Choroid plexus epithelial cell (primary cell): ENCODE measurements at regions not wholly inside any gene's neighbourhood (a gene's known extent, or its start where the extent isn't known, plus 50 kb on each side); places are given as distances from the start of the nearest gene placed in this dataset.

Experiments
- DNase-seq: peaks from one replicate; pipeline ENCODE4 v3.0.0-alpha.2; 2010; ENCODE audit warnings: low read depth
- H3K4me3 ChIP-seq: 2 replicates; pipeline ENCODE4 v1.5.1; 2011; ENCODE audit warnings: low read depth, mild to moderate bottlenecking, control low read depth, low read length, moderate library complexity
- CTCF ChIP-seq: conservative IDR thresholded peaks from 2 replicates; pipeline ENCODE4 v1.5.1; 2011; ENCODE audit warnings: low read depth, mild to moderate bottlenecking, control low read depth, inconsistent platforms, low read length, moderate library complexity

DNA sequence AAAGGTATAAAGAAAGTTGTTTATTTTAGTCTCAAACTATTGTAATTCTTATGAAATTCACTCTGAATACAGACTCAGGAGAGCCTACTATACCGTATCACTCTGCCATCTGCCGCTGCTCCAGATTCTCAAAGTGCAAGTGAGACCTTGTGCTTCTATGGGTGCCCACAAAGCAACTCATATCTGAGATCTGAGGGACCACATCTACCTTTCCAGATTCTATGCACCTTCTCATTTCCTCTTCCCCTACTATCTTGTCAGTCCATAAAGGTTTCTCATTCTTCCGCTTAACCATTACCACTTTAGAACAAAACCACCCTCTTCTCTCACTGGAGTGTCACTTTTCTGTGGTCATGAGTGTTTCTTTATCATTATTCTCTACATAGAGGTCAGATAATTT, 1236.9 kb downstream of the DIAPH3 start:
- no peak overlapping the region for H3K4me3 ChIP-seq
- DNase-seq = no peak
- TF ChIP-seq CTCF = no peak

DNA sequence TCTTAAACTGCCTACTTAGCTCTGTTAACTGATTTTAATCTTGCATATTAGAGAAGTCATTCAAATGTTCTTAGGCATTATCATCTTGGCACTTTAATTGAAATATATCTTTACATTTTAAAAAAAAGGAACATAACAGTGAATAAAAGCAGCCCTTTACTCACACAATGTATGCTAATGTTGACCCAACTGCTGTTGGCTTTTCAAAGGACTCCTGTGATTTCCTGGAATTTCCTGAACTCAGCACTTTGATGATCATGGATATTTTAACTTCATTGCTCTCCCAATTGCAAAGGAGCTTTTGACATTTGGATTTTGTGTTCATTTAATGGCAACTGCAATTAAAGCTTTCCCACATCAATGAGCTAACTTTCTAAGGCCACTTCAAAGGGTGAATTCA, 1230.3 kb downstream of the DIAPH3 start:
- no peak for DNase-seq
- no peak overlapping the region for H3K4me3 ChIP-seq
- no peak for TF ChIP-seq CTCF

DNA sequence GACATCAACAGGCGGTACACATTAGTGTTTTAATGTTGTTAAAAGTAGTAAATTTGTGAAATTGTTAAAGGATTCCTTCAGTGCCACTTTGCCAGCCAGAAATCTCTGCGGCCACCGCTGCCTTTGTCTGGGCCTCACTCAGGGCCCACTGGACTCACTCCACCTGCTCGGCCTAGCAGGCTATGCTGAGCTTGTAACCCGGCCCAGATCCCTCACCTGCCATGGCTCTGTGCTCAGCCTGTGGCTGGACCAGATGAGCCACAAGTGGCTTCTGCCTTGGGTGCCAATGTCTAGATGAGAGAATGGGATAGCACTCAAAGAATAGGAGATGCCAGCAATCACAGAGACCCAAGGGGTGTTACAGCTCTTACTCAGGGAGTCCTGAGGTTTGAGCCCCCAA, 1228.0 kb downstream of the DIAPH3 start:
- no peak for TF ChIP-seq CTCF
- H3K4me3 ChIP-seq = no peak overlapping the region
- no peak for DNase-seq

GRCh38 chr13:58946274-58946673, 1217.5 kb downstream of the DIAPH3 start:
- TF ChIP-seq CTCF = no peak
- peak; percentile 8 for DNase-seq
- H3K4me3 ChIP-seq = no peak overlapping the region

- no peak overlapping the region for H3K4me3 ChIP-seq
- DNase-seq = no peak
- TF ChIP-seq CTCF = no peak
These were observed 1214.1 kb downstream of the DIAPH3 start for GRCh38 chr13:58949646-58950045.

DNA sequence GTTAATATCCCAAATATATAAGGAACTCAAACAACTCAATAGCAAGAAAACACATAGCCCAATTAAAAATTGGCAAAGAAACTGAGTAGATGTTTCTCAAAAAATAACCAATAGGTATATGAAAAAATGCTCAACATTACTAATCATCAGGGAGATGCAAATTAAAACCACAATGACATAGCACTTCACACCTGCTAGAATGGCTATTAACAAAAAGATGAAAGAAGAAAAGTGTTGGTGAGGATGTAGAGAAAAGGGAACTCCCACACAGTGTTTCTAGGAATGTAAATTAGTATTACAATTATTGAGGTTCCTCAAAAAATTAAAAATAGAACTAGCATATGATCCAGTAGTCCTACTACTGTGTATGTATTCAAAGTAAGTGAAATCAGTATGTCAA, 1212.8 kb downstream of the DIAPH3 start:
- DNase-seq = no peak
- H3K4me3 ChIP-seq = no peak overlapping the region
- TF ChIP-seq CTCF = no peak

DNA sequence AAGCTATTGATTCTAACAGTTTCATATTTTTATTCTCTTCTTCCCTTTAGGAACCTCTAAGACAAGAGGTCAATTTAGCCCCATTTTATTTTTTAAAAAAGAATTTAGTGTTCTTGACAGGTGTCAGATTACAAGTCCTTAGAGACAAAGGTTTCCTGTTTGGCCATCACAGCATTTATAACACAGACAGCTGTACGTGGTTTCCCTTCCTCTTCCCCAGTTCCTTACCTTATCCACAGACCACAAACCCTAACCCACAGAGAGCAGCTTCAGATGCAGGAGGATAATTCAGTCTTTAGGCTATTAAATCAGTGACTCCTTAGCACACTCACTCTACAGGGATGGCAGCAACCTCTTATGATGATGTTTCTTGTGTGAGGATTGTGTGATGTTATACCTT, 1210.1 kb downstream of the DIAPH3 start:
- TF ChIP-seq CTCF = no peak
- no peak overlapping the region for H3K4me3 ChIP-seq
- DNase-seq = peak; percentile 26
